ENCODE measurements at regions not wholly inside any gene's neighbourhood (a gene's known extent, or its start where the extent isn't known, plus 50 kb on each side); places are given as distances from the start of the nearest gene placed in this dataset.

- Histone ChIP-seq H3K4me2 (ENCODE audit: low read length) (no peak overlapping the region), H3K9me2 (ENCODE audit: insufficient read depth, low read length) (no peaks in the 10 kb centered on the region), H3K36me3 (ENCODE audit: insufficient read depth, low read length) (no peaks in the 10 kb centered on the region), H4K20me1 (ENCODE audit: insufficient read depth, low read length) (no peaks in the 10 kb centered on the region), H3K4me1 (ENCODE audit: insufficient read depth, low read length, poor library complexity, severe bottlenecking) (no peaks in the 10 kb centered on the region), H3K9me3 (ENCODE audit: low read length) (no peaks in the 10 kb centered on the region), H3K4me3 (ENCODE audit: low read depth, low read length, poor library complexity, severe bottlenecking) (no peak overlapping the region), H3K27ac (ENCODE audit: low read depth, low read length, poor library complexity, severe bottlenecking) (no peak overlapping the region), H2AFZ (ENCODE audit: low read length) (no peak overlapping the region), H3K79me2 (ENCODE audit: insufficient read depth, low read depth, low read length) (no peaks in the 10 kb centered on the region)
- intact Hi-C loops (cut with micrococcal nuclease; ENCODE audit: unreplicated experiment) = no loop called here
- POLR2A ChIA-PET = interaction anchor here (1.0 kb wide), 1 partner anchor 19 kb away, joined by 4 read pairs; no protein-coding TSS in a partner anchor
- no peak for DNase-seq (ENCODE audit: low spot score)
- CTCF ChIA-PET (ENCODE audit: unreplicated experiment) = no interaction called here
- no TSS peak for BruUV-seq (replicated peaks)
- no peak for TF ChIP-seq EZH2phosphoT487 (IDR thresholded peaks at IDR 0.05; ENCODE audit: borderline replicate concordance, low read depth, low read length)
- TF ChIP-seq, protein P1, sequence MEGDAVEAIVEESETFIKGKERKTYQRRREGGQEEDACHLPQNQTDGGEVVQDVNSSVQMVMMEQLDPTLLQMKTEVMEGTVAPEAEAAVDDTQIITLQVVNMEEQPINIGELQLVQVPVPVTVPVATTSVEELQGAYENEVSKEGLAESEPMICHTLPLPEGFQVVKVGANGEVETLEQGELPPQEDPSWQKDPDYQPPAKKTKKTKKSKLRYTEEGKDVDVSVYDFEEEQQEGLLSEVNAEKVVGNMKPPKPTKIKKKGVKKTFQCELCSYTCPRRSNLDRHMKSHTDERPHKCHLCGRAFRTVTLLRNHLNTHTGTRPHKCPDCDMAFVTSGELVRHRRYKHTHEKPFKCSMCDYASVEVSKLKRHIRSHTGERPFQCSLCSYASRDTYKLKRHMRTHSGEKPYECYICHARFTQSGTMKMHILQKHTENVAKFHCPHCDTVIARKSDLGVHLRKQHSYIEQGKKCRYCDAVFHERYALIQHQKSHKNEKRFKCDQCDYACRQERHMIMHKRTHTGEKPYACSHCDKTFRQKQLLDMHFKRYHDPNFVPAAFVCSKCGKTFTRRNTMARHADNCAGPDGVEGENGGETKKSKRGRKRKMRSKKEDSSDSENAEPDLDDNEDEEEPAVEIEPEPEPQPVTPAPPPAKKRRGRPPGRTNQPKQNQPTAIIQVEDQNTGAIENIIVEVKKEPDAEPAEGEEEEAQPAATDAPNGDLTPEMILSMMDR (conservative IDR thresholded peaks at IDR 0.05; ENCODE audit: low read length) = no peak
These were observed 212.9 kb upstream of the SERP2 start for GRCh38 chr13:44160591-44161191.

GRCh38 chr13:44163108-44163507, 210.5 kb upstream of the SERP2 start:
- no peak overlapping the region for H2AFZ ChIP-seq (ENCODE audit: low read length)
- no peaks in the 10 kb centered on the region for H3K9me3 ChIP-seq (ENCODE audit: low read length)
- DNase-seq (ENCODE audit: low spot score) = no peak
- intact Hi-C loops (cut with micrococcal nuclease; ENCODE audit: unreplicated experiment) = no loop called here
- H3K9me2 ChIP-seq (ENCODE audit: insufficient read depth, low read length) = no peaks in the 10 kb centered on the region
- H4K20me1 ChIP-seq (ENCODE audit: insufficient read depth, low read length) = no peaks in the 10 kb centered on the region
- ChIA-PET POLR2A (no interaction called here), CTCF (ENCODE audit: unreplicated experiment) (no interaction called here)
- H3K4me2 ChIP-seq (ENCODE audit: low read length) = no peak overlapping the region
- no peaks in the 10 kb centered on the region for H3K36me3 ChIP-seq (ENCODE audit: insufficient read depth, low read length)
- no peak overlapping the region for H3K27ac ChIP-seq (ENCODE audit: low read depth, low read length, poor library complexity, severe bottlenecking)
- H3K4me3 ChIP-seq (ENCODE audit: low read depth, low read length, poor library complexity, severe bottlenecking) = no peak overlapping the region
- BruUV-seq (replicated peaks) = no TSS peak
- TF ChIP-seq, protein P1 (conservative IDR thresholded peaks at IDR 0.05; ENCODE audit: low read length) = no peak
- TF ChIP-seq EZH2phosphoT487 (IDR thresholded peaks at IDR 0.05; ENCODE audit: borderline replicate concordance, low read depth, low read length) = no peak
- H3K79me2 ChIP-seq (ENCODE audit: insufficient read depth, low read depth, low read length) = no peaks in the 10 kb centered on the region
- H3K4me1 ChIP-seq (ENCODE audit: insufficient read depth, low read length, poor library complexity, severe bottlenecking) = no peaks in the 10 kb centered on the region

GRCh38 chr13:44165221-44165888, 208.3 kb upstream of the SERP2 start:
- ChIA-PET POLR2A (interaction anchor here (0.6 to 1.0 kb wide), 3 partner anchors 12 to 226 kb away, joined by 3 read pairs; no protein-coding TSS in a partner anchor), CTCF (ENCODE audit: unreplicated experiment) (no interaction called here)
- no peak overlapping the region for H3K4me2 ChIP-seq (ENCODE audit: low read length)
- no peaks in the 10 kb centered on the region for H3K9me3 ChIP-seq (ENCODE audit: low read length)
- no peaks in the 10 kb centered on the region for H3K79me2 ChIP-seq (ENCODE audit: insufficient read depth, low read depth, low read length)
- H3K27ac ChIP-seq (ENCODE audit: low read depth, low read length, poor library complexity, severe bottlenecking) = no peak overlapping the region
- no peak overlapping the region for H3K4me3 ChIP-seq (ENCODE audit: low read depth, low read length, poor library complexity, severe bottlenecking)
- intact Hi-C loops (cut with micrococcal nuclease; ENCODE audit: unreplicated experiment) = no loop called here
- no peak overlapping the region for H2AFZ ChIP-seq (ENCODE audit: low read length)
- H4K20me1 ChIP-seq (ENCODE audit: insufficient read depth, low read length) = no peaks in the 10 kb centered on the region
- DNase-seq (ENCODE audit: low spot score) = no peak
- H3K4me1 ChIP-seq (ENCODE audit: insufficient read depth, low read length, poor library complexity, severe bottlenecking) = no peaks in the 10 kb centered on the region
- TF ChIP-seq, protein P1 (conservative IDR thresholded peaks at IDR 0.05; ENCODE audit: low read length) = no peak
- no peak for TF ChIP-seq EZH2phosphoT487 (IDR thresholded peaks at IDR 0.05; ENCODE audit: borderline replicate concordance, low read depth, low read length)
- H3K9me2 ChIP-seq (ENCODE audit: insufficient read depth, low read length) = no peaks in the 10 kb centered on the region
- H3K36me3 ChIP-seq (ENCODE audit: insufficient read depth, low read length) = no peaks in the 10 kb centered on the region
- BruUV-seq (replicated peaks) = no TSS peak

Measured in OCI-LY7 (cell line).